SU-DHL-6 (cell line): ENCODE measurements at regions not wholly inside any gene's neighbourhood (a gene's known extent, or its start where the extent isn't known, plus 50 kb on each side); places are given as distances from the start of the nearest gene placed in this dataset.
"Not testable (repeated sequence)": the region's sequence is repeated elsewhere in the genome, so short reads cannot be mapped to it uniquely, and the experiment has no call there.

Experiments used
- H2AFZ ChIP-seq: fragments of 200-600 bp; sonication (generic); 2 replicates; pipeline ENCODE4 v1.6.1; 2014; ENCODE audit warnings: low read depth, mild to moderate bottlenecking, moderate library complexity, mixed read lengths, antibody characterized with exemption, low read length; ENCODE audit not compliant: severe bottlenecking
- H3F3A ChIP-seq: fragments of 200-600 bp; shearing (Covaris generic); 2 replicates; pipeline ENCODE4 v1.6.0; 2016; ENCODE audit warnings: antibody characterized with exemption, mild to moderate bottlenecking; ENCODE audit not compliant: insufficient read depth
- H3K27ac ChIP-seq: fragments of 200-600 bp; sonication (generic); 2 replicates; pipeline ENCODE4 v1.5.1; 2016; ENCODE audit warnings: low read depth, mild to moderate bottlenecking, low read length, moderate library complexity, mixed read lengths
- H3K27me3 ChIP-seq: fragments of 200-600 bp; sonication (generic), shearing (Covaris generic); 2 replicates; pipeline ENCODE4 v1.6.0; 2014; ENCODE audit warnings: mild to moderate bottlenecking, low read length
- H3K36me3 ChIP-seq: fragments of 200-600 bp; sonication (generic); 2 replicates; pipeline ENCODE4 v1.6.1; 2014; ENCODE audit warnings: mild to moderate bottlenecking, low read length, mixed read lengths
- H3K4me2 ChIP-seq: fragments of 300-600, 200-600 bp; shearing (Covaris generic), sonication (generic); 2 replicates; pipeline ENCODE4 v1.6.0; 2014; ENCODE audit warnings: low read length, low read depth, mild to moderate bottlenecking; ENCODE audit not compliant: poor library complexity, severe bottlenecking
- H3K4me3 ChIP-seq: fragments of 200-600 bp; sonication (generic); 2 replicates; pipeline ENCODE4 v1.5.1; 2014; ENCODE audit warnings: antibody characterized with exemption, low read length, mild to moderate bottlenecking, mixed read lengths; ENCODE audit not compliant: insufficient read depth, poor library complexity, severe bottlenecking
- H3K79me2 ChIP-seq: fragments of 200-600 bp; sonication (generic); 2 replicates; pipeline ENCODE4 v1.6.1; 2014; ENCODE audit warnings: mild to moderate bottlenecking, low read length, moderate library complexity; ENCODE audit not compliant: insufficient read depth
- H3K9ac ChIP-seq: fragments of 200-600 bp; sonication (generic); 2 replicates; pipeline ENCODE4 v1.7.0; 2014; ENCODE audit warnings: mild to moderate bottlenecking, low read length
- H3K9me2 ChIP-seq: fragments of 200-600 bp; sonication (generic); replicated peaks from 2 replicates; pipeline ENCODE4 v1.6.1; 2014; ENCODE audit warnings: low read length; ENCODE audit not compliant: insufficient read depth
- H3K9me3 ChIP-seq: fragments of 200-600 bp; sonication (generic); 2 replicates; pipeline ENCODE4 v1.6.1; 2014; ENCODE audit warnings: low read length, mixed read lengths; ENCODE audit not compliant: insufficient read depth
- H4K20me1 ChIP-seq: fragments of 200-600 bp; sonication (generic); 2 replicates; pipeline ENCODE4 v1.6.1; 2014; ENCODE audit warnings: low read depth, mild to moderate bottlenecking, antibody characterized with exemption, low read length, moderate library complexity, mixed read lengths
- CTCF ChIP-seq: fragments of 200-600 bp; sonication (generic); IDR thresholded peaks from one replicate; pipeline ENCODE4 v1.5.1; 2017; ENCODE audit warnings: antibody characterized with exemption, mild to moderate bottlenecking, low read length, moderate library complexity; ENCODE audit not compliant: insufficient read depth, poor library complexity, severe bottlenecking
- EZH2phosphoT487 ChIP-seq: fragments of 200-600 bp; sonication (generic), shearing (Covaris generic); conservative IDR thresholded peaks from 2 replicates; pipeline ENCODE4 v1.6.1; 2018; ENCODE audit warnings: mild to moderate bottlenecking, antibody characterized with exemption, low read length, moderate library complexity, mixed read lengths

- 0 out of 2 replicates have a peak, but pooled peaks cover 5% of the 10 kb centered on the region for H3K27me3 ChIP-seq
- H4K20me1 ChIP-seq = no peaks in the 10 kb centered on the region
- no peak overlapping the region for H2AFZ ChIP-seq
- H3K27ac ChIP-seq = no peak overlapping the region
- H3K36me3 ChIP-seq = no peaks in the 10 kb centered on the region
- H3F3A ChIP-seq = no peaks in the 10 kb centered on the region
- no peak overlapping the region for H3K4me3 ChIP-seq
- no peak overlapping the region for H3K4me2 ChIP-seq
- no peak overlapping the region for H3K9ac ChIP-seq
- no peaks in the 10 kb centered on the region for H3K9me3 ChIP-seq
- no peaks in the 10 kb centered on the region for H3K9me2 ChIP-seq
- no peak for TF ChIP-seq EZH2phosphoT487
- no peak for TF ChIP-seq CTCF
- no peaks in the 10 kb centered on the region for H3K79me2 ChIP-seq
Observed at GRCh38 chr16:66175058-66175457, 191.4 kb upstream of the CDH5 start.

- H2AFZ ChIP-seq, H3K27me3 ChIP-seq, H3K79me2 ChIP-seq, H3K36me3 ChIP-seq, H3K9me2 ChIP-seq, H3K27ac ChIP-seq, H3K9me3 ChIP-seq, H3K4me3 ChIP-seq, H4K20me1 ChIP-seq, H3K9ac ChIP-seq, H3K4me2 ChIP-seq, H3F3A ChIP-seq: not testable (repeated sequence)
Observed at GRCh38 chr16:66173796-66174195, 192.7 kb upstream of the CDH5 start.

- not testable (repeated sequence) for H3K9me3 ChIP-seq, H4K20me1 ChIP-seq, H3K27ac ChIP-seq, H3K9ac ChIP-seq, H3F3A ChIP-seq, H3K79me2 ChIP-seq, H3K9me2 ChIP-seq, H3K4me2 ChIP-seq, H3K27me3 ChIP-seq, H3K4me3 ChIP-seq, H3K36me3 ChIP-seq, H2AFZ ChIP-seq
Observed at GRCh38 chr16:66173181-66173580, 193.3 kb upstream of the CDH5 start.

- H3K9me3 ChIP-seq = no peaks in the 10 kb centered on the region
- H3K9me2 ChIP-seq = no peaks in the 10 kb centered on the region
- H3K9ac ChIP-seq = no peak overlapping the region
- TF ChIP-seq EZH2phosphoT487 (no peak), CTCF (no peak)
- H2AFZ ChIP-seq = no peak overlapping the region
- H3K27me3 ChIP-seq = no peaks in the 10 kb centered on the region
- H3K36me3 ChIP-seq = no peaks in the 10 kb centered on the region
- H3K4me3 ChIP-seq = no peak overlapping the region
- no peaks in the 10 kb centered on the region for H3F3A ChIP-seq
- no peak overlapping the region for H3K27ac ChIP-seq
- H4K20me1 ChIP-seq = no peaks in the 10 kb centered on the region
- no peak overlapping the region for H3K4me2 ChIP-seq
- H3K79me2 ChIP-seq = no peaks in the 10 kb centered on the region
Observed at GRCh38 chr16:66172463-66172862, 194.0 kb upstream of the CDH5 start.
